ENCODE measurements at regions not wholly inside any gene's neighbourhood (a gene's known extent, or its start where the extent isn't known, plus 50 kb on each side); places are given as distances from the start of the nearest gene placed in this dataset.
"Not testable (repeated sequence)": the region's sequence is repeated elsewhere in the genome, so short reads cannot be mapped to it uniquely, and the experiment has no call there.

- POLR2A ChIA-PET = no interaction called here
- peaks cover 0 to 7% (median 3%) of the 10 kb centered on the region in 5 donors for H3K27me3 Mint-ChIP-seq
- ATAC-seq (no peak), DNase-seq (no peak)
- H3K4me3 Mint-ChIP-seq = peak overlapping the region in 7 of 10 donors; percentile 62 to 81 (median 71)
- H3K27ac Mint-ChIP-seq = peak overlapping the region in 7 of 10 donors; percentile 40 to 87 (median 75)
- peaks cover 0 to 25% (median 20%) of the 10 kb centered on the region in 4 donors for H3K4me1 Mint-ChIP-seq
- H3K9me3 Mint-ChIP-seq = no peaks in the 10 kb centered on the region
- no peaks in the 10 kb centered on the region for H3K36me3 Mint-ChIP-seq
Observed at GRCh38 chr6:151689499-151690201, 117.8 kb upstream of the ESR1 start.

GRCh38 chr6:151690303-151690702 lies 117.2 kb upstream of the ESR1 start:
- Mint-ChIP-seq H3K9me3 (no peaks in the 10 kb centered on the region), H3K27me3 (peaks cover 0 to 7% (median 3%) of the 10 kb centered on the region in 5 donors), H3K36me3 (no peaks in the 10 kb centered on the region), H3K4me1 (peaks cover 0 to 25% (median 20%) of the 10 kb centered on the region in 4 donors), H3K27ac (peak overlapping the region in 8 of 10 donors; percentile 40 to 87 (median 74)), H3K4me3 (peak overlapping the region; percentile 62 to 81 (median 69))
- ATAC-seq = peak; percentile 44 to 52
- POLR2A ChIA-PET = no interaction called here
- peak in 3 of 10 donors; percentile 25 to 31 (median 25) for DNase-seq

DNA sequence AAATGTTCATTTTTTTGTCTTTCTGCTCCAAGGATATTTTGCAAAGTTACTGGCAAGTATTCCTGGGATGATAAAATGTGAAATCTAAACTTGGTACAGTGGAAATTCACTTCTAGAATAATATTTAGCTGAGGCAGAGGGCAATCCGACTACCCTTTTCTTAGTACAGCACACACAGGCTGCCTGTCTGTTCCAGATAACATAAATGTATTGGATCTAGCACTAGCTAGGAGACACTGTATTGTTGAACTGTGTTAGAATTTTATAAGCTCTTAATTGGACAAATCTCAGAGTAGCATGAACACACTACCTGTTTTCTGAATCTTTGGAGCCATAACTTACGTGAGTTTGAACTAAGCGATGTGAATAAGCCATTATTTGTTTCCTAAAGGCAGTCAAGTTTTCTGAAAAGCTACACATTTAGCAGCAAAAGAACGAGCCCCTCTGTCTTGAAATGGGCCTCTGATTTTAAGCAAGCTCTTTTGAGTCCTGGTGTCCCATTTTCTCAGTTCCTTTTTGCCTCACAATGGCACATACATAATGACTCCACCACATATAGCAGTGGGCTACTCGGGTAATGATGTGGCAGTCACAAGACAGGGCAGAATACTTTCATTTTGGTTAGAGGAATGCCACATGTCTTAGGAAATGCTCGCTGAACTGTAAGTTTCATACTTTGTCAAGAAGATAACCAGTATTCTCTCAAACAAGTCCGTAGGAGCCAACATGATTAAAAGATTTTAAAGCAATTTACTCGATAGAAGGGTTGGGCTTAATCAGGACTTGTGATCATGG lies 116.5 kb upstream of the ESR1 start:
- H3K4me3 Mint-ChIP-seq = peak overlapping the region; percentile 62 to 81 (median 69)
- ATAC-seq = peak; percentile 67 to 78
- peaks cover 0 to 25% (median 20%) of the 10 kb centered on the region in 4 donors for H3K4me1 Mint-ChIP-seq
- H3K36me3 Mint-ChIP-seq = no peaks in the 10 kb centered on the region
- peak in 3 of 10 donors; percentile 2 to 20 (median 9) for DNase-seq
- no peaks in the 10 kb centered on the region for H3K9me3 Mint-ChIP-seq
- H3K27me3 Mint-ChIP-seq = peaks cover 0 to 6% (median 2%) of the 10 kb centered on the region in 5 donors
- peak overlapping the region; percentile 31 to 92 (median 67) for H3K27ac Mint-ChIP-seq
- POLR2A ChIA-PET = interaction anchor here (0.6 kb wide), 1 partner anchor 9 kb away, joined by 3 read pairs; no protein-coding TSS in a partner anchor

DNA sequence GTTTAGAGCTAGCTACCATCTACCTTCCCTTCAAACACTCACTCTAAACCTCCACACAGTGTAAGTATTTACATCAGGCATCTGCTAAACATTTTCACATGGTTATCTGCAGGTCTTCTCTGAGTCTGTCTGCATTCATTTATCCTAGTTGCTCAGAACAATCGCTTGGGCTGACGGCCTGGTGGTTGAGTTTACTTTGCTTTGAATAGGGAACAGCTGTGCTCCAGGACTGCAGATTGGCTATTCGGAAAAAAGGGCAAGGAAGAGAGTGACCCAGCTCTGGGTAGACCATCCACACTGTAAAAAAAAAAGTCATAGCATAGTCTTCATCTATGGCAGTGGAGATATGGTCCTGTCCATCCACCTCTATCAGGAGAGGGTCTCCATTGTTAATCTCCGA lies 115.3 kb upstream of the ESR1 start:
- no peak for DNase-seq
- peaks cover 0 to 25% (median 20%) of the 10 kb centered on the region in 4 donors for H3K4me1 Mint-ChIP-seq
- peak overlapping the region in 3 of 10 donors; percentile 1 to 54 (median 36) for H3K4me3 Mint-ChIP-seq
- peak overlapping the region in 2 of 10 donors; percentile 8 to 75 for H3K27ac Mint-ChIP-seq
- POLR2A ChIA-PET = no interaction called here
- no peaks in the 10 kb centered on the region for H3K9me3 Mint-ChIP-seq
- no peak for ATAC-seq
- H3K36me3 Mint-ChIP-seq = peaks cover 0 to 8% (median 0%) of the 10 kb centered on the region in 3 donors
- peaks cover 0 to 9% (median 0%) of the 10 kb centered on the region in 5 donors for H3K27me3 Mint-ChIP-seq

DNA sequence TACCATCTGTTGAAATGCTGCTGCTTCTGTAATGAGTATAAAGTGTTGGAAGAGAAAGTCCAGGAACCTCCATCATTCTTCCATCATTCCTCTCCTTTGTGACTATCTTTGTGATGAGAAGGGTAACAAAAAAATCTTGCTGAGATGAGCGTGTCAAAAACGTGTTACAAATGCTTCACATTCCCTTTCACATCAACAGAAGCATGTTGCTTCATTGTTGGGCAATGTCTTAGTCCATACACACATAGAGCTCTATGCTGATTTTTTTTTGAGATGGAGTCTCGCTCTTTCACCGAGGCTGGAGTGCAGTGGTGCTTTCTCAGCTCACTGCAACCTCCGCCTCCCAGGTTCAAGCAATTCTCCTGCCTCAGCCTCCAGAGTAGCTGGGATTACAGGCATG lies 114.1 kb upstream of the ESR1 start:
- Mint-ChIP-seq H3K27ac (no peak overlapping the region), H3K4me3 (no peak overlapping the region)
- ATAC-seq = no peak

GRCh38 chr6:151695156-151695555 lies 112.3 kb upstream of the ESR1 start:
- POLR2A ChIA-PET = no interaction called here
- Mint-ChIP-seq H3K9me3 (no peaks in the 10 kb centered on the region), H3K4me3 (no peak overlapping the region), H3K27ac (no peak overlapping the region), H3K4me1 (peaks cover 0 to 23% (median 16%) of the 10 kb centered on the region in 4 donors), H3K27me3 (peaks cover 0 to 9% (median 0%) of the 10 kb centered on the region in 5 donors), H3K36me3 (peaks cover 0 to 8% (median 0%) of the 10 kb centered on the region in 3 donors)
- ATAC-seq (no peak), DNase-seq (no peak)

More for the DNA sequence above, 114.1 kb upstream of the ESR1 start:
- H3K36me3 Mint-ChIP-seq = peaks cover 0 to 8% (median 0%) of the 10 kb centered on the region in 3 donors
- no peaks in the 10 kb centered on the region for H3K9me3 Mint-ChIP-seq
- POLR2A ChIA-PET = no interaction called here
- peaks cover 0 to 25% (median 20%) of the 10 kb centered on the region in 4 donors for H3K4me1 Mint-ChIP-seq
- H3K27me3 Mint-ChIP-seq = peaks cover 0 to 9% (median 0%) of the 10 kb centered on the region in 5 donors
- DNase-seq = no peak

- H3K36me3 Mint-ChIP-seq, H3K27me3 Mint-ChIP-seq, POLR2A ChIA-PET, ATAC-seq, H3K4me3 Mint-ChIP-seq, H3K9me3 Mint-ChIP-seq, DNase-seq: not testable (repeated sequence)
- peaks cover 0 to 11% (median 7%) of the 10 kb centered on the region in 4 donors for H3K4me1 Mint-ChIP-seq
- peak overlapping the region in 1 of 10 donors; percentile 14 for H3K27ac Mint-ChIP-seq
Observed at GRCh38 chr6:151696302-151696701, 111.2 kb upstream of the ESR1 start.

- H3K27me3 Mint-ChIP-seq = peaks cover 0 to 6% (median 0%) of the 10 kb centered on the region in 5 donors
- no peak overlapping the region for H3K4me3 Mint-ChIP-seq
- POLR2A ChIA-PET = no interaction called here
- H3K36me3 Mint-ChIP-seq = peaks cover 0 to 8% (median 0%) of the 10 kb centered on the region in 3 donors
- no peaks in the 10 kb centered on the region for H3K9me3 Mint-ChIP-seq
- ATAC-seq (no peak), DNase-seq (no peak)
- no peak overlapping the region for H3K27ac Mint-ChIP-seq
- peaks cover 0 to 8% (median 1%) of the 10 kb centered on the region in 4 donors for H3K4me1 Mint-ChIP-seq
Observed at GRCh38 chr6:151698931-151699700, 108.4 kb upstream of the ESR1 start.

GRCh38 chr6:151699719-151700118 lies 107.8 kb upstream of the ESR1 start:
- Mint-ChIP-seq H3K9me3 (no peaks in the 10 kb centered on the region), H3K27ac (no peak overlapping the region), H3K4me3 (no peak overlapping the region), H3K36me3 (peaks cover 0 to 8% (median 0%) of the 10 kb centered on the region in 3 donors), H3K27me3 (peaks cover 0 to 6% (median 0%) of the 10 kb centered on the region in 5 donors), H3K4me1 (peaks cover 0 to 8% (median 1%) of the 10 kb centered on the region in 4 donors)
- no peak for ATAC-seq
- POLR2A ChIA-PET = no interaction called here
- DNase-seq = no peak

DNA sequence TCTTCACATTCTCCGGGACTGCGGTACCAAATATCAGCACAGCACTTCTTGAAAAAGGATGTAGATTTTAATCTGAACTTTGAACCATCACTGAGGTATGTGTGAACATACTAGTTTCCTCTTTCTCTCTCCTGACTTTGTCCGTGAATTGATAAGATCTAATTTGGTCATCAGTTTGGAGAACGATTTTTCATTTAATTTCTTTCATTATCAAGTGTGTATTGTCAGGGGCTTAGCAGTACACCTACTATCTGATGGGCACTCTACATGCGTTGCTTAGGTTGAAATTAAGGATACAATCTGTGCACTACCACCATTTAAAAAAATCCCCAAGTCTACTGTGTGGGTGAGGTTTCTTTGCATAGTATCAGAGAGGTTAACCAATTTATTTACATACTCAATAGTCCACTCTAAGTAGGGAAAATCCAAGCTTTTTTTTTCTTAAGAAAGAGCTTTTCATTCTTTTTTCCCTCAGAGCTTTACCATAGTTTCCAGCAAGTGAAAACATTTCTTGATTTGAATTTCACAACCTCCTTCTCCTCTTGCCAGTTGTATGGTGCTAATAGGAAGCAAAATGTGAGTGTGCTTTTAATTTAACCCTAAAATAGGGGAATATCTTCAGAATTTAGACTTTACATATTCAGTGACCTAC lies 105.4 kb upstream of the ESR1 start:
- H3K4me1 Mint-ChIP-seq = peaks cover 0 to 8% (median 1%) of the 10 kb centered on the region in 4 donors

GRCh38 chr6:151702851-151703658 lies 104.4 kb upstream of the ESR1 start:
- Mint-ChIP-seq H3K9me3 (no peaks in the 10 kb centered on the region), H3K4me1 (peaks cover 0 to 8% (median 1%) of the 10 kb centered on the region in 4 donors), H3K36me3 (no peaks in the 10 kb centered on the region), H3K4me3 (no peak overlapping the region), H3K27me3 (peaks cover 0 to 1% (median 0%) of the 10 kb centered on the region in 5 donors), H3K27ac (no peak overlapping the region)
- DNase-seq = no peak
- POLR2A ChIA-PET = no interaction called here
- no peak for ATAC-seq

More for the DNA sequence above, 105.4 kb upstream of the ESR1 start:
- peaks cover 0 to 1% (median 0%) of the 10 kb centered on the region in 5 donors for H3K27me3 Mint-ChIP-seq
- POLR2A ChIA-PET = no interaction called here
- ATAC-seq (no peak), DNase-seq (no peak)
- peaks cover 0 to 1% (median 0%) of the 10 kb centered on the region in 3 donors for H3K36me3 Mint-ChIP-seq
- H3K4me3 Mint-ChIP-seq = no peak overlapping the region
- no peaks in the 10 kb centered on the region for H3K9me3 Mint-ChIP-seq
- no peak overlapping the region for H3K27ac Mint-ChIP-seq
